22Rv1 (cell line): ENCODE measurements at regions not wholly inside any gene's neighbourhood (a gene's known extent, or its start where the extent isn't known, plus 50 kb on each side); places are given as distances from the start of the nearest gene placed in this dataset.

Experiments used
- CTCF ChIP-seq: fragments of 450-650 bp; IDR thresholded peaks from 2 replicates; pipeline ENCODE4 v1.5.1; 2017; ENCODE audit warnings: mild to moderate bottlenecking
- ZFX ChIP-seq: fragments of 450-650 bp; IDR thresholded peaks from 2 replicates; pipeline ENCODE4 v1.6.1; 2017; ENCODE audit warnings: antibody characterized with exemption, borderline replicate concordance

- TF ChIP-seq CTCF: no peak
- TF ChIP-seq ZFX: no peak
Measured at GRCh38 chr1:199264283-199264682, 625.4 kb downstream of the PTPRC start.
